ENCODE measurements at regions not wholly inside any gene's neighbourhood (a gene's known extent, or its start where the extent isn't known, plus 50 kb on each side); places are given as distances from the start of the nearest gene placed in this dataset.

DNA sequence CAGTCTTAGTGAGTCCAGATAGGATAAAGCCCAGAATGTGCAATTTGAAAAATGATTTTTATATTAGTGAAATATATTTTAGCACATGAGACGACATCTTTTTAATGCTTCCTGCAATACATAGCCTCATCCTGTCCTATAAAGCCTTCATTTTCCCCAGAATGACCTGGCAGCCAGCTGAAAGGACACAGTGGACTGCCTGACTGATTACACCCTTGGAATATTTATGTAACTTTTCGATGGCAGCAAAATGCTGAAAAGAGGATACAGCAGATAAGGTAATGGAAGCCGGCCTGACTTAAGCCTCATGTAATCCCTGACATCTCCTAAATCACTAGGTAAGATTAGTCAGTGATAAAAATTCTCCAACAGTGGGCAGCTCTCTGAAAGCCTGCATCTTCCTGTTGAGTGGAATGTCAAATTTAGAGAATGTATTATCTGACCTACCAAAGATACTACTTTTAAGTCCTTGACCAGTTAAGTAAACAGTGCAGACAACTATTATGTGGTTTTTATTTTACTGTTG is 210.7 kb upstream of the STEAP1 start:
- Histone ChIP-seq H3K4me1 (no peaks in the 10 kb centered on the region), H3K27ac (replicated peaks in 1 of 4) (no peak overlapping the region), H3K36me3 (no peaks in the 10 kb centered on the region), H3K9me3 (no peaks in the 10 kb centered on the region), H3K4me3 (no peak overlapping the region), H3K27me3 (no peaks in the 10 kb centered on the region)
- no peak for DNase-seq (ENCODE audit: extremely low spot score)
- intact Hi-C loops (cut with DNase I), result no loop called here
- WGBS, result 34% methylated on average over 3 of the region's 3 CpGs
- TF ChIP-seq POLR2A (IDR thresholded peaks at IDR 0.05; ENCODE audit: low read depth), result no peak
- TF ChIP-seq POLR2AphosphoS5 (IDR thresholded peaks at IDR 0.05), result no peak
- TF ChIP-seq EP300 (IDR thresholded peaks at IDR 0.05), result no peak
- TF ChIP-seq, protein P1, sequence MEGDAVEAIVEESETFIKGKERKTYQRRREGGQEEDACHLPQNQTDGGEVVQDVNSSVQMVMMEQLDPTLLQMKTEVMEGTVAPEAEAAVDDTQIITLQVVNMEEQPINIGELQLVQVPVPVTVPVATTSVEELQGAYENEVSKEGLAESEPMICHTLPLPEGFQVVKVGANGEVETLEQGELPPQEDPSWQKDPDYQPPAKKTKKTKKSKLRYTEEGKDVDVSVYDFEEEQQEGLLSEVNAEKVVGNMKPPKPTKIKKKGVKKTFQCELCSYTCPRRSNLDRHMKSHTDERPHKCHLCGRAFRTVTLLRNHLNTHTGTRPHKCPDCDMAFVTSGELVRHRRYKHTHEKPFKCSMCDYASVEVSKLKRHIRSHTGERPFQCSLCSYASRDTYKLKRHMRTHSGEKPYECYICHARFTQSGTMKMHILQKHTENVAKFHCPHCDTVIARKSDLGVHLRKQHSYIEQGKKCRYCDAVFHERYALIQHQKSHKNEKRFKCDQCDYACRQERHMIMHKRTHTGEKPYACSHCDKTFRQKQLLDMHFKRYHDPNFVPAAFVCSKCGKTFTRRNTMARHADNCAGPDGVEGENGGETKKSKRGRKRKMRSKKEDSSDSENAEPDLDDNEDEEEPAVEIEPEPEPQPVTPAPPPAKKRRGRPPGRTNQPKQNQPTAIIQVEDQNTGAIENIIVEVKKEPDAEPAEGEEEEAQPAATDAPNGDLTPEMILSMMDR (IDR thresholded peaks at IDR 0.05), result no peak

DNA sequence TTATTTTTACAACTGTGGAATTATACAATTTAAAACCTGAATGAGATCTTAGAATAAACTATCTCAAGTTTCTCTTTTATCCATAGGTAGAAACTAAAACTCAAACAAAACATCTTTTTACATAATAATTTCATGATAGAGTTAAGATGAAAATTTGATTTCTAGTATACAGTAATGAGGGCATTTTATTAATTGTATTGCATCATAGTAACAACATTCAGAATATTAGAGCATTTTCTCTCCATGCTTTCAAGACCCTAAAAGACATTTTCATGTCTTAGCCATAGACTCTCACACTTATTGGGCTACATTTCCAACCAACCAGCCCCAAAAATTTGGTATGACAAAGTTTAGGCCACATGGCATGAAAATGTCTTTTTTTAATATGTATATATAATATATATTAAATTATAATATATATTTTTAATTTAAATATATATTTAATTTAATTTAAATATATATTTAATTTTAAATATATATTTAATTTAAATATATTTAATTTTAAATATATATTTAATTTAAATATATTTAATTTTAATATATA is 195.7 kb upstream of the STEAP1 start:
- Histone ChIP-seq H3K9me3 (peaks cover 0 to 5% (median 0%) of the 10 kb centered on the region in 4 donors), H3K27ac (replicated peaks in 1 of 4) (no peak overlapping the region), H3K36me3 (no peaks in the 10 kb centered on the region), H3K4me1 (no peaks in the 10 kb centered on the region), H3K4me3 (no peak overlapping the region), H3K27me3 (no peaks in the 10 kb centered on the region)
- intact Hi-C loops (cut with DNase I), result no loop called here
- no peak for DNase-seq (ENCODE audit: extremely low spot score)
- no peak for TF ChIP-seq POLR2A (IDR thresholded peaks at IDR 0.05; ENCODE audit: low read depth)
- no peak for TF ChIP-seq POLR2AphosphoS5 (IDR thresholded peaks at IDR 0.05)
- TF ChIP-seq, protein P1 (IDR thresholded peaks at IDR 0.05), result no peak
- TF ChIP-seq EP300 (IDR thresholded peaks at IDR 0.05), result no peak

DNA sequence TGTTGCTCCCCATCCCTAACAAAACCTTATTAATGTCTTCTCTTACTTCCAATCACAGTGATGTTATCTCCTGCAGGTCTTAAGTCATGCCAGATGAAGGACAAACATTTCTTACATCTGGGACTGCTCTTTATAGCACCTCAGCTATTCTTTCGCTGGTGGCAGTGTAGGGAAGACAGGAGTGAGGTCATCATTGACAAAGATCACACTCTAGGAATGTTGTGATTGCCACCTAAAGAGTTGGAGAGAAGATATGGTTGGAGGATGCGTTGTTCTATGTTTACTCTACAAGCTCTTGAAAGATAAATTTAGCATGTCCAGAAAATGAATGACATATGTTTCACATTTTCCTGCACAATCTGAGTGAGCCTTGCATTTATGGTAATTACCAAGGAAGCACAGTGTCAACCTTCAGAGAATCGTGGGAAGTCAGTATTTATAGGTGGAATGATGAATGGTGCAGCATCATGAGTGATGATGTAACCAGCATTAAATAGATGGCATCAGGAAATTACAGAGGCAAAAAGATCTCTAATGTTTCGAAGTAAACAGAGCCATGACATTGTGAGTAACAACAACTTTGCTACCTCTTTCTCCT is 188.1 kb upstream of the STEAP1 start:
- Histone ChIP-seq H3K27ac (replicated peaks in 1 of 4) (no peak overlapping the region), H3K27me3 (no peaks in the 10 kb centered on the region), H3K36me3 (no peaks in the 10 kb centered on the region), H3K9me3 (no peaks in the 10 kb centered on the region), H3K4me3 (no peak overlapping the region), H3K4me1 (no peaks in the 10 kb centered on the region)
- TF ChIP-seq, protein P1 (IDR thresholded peaks at IDR 0.05), result no peak
- TF ChIP-seq POLR2A (IDR thresholded peaks at IDR 0.05; ENCODE audit: low read depth), result no peak
- no peak for TF ChIP-seq POLR2AphosphoS5 (IDR thresholded peaks at IDR 0.05)
- 72% methylated on average over 4 of the region's 4 CpGs for WGBS
- DNase-seq (ENCODE audit: extremely low spot score), result no peak
- intact Hi-C loops (cut with DNase I), result loop anchor here (2.0 kb wide), 1 partner anchor 29 kb away; no protein-coding TSS in a partner anchor

DNA sequence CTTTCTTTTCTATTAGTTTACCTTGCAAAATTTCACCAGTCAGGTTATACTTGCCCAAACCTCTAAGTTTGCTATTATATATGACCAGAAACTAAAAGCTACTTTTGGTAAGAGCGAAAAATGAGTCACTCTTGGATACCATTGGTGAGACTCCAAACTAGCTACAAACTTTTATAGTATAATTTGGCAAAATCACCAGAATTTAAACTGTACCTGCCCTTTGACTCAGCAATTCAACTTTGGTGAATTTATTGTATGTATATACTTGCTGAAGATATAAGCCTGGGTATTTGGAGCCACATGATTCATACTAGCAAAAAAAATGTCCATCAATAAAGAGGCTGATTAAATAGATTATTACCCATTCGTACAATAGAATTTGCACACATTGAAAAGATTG is 178.7 kb upstream of the STEAP1 start:
- H3K36me3 ChIP-seq, result no peaks in the 10 kb centered on the region
- H3K4me1 ChIP-seq, result no peaks in the 10 kb centered on the region
- intact Hi-C loops (cut with DNase I), result no loop called here
- TF ChIP-seq POLR2A (IDR thresholded peaks at IDR 0.05; ENCODE audit: low read depth) (no peak), EP300 (IDR thresholded peaks at IDR 0.05) (no peak), POLR2AphosphoS5 (IDR thresholded peaks at IDR 0.05) (no peak)
- TF ChIP-seq, protein P1 (IDR thresholded peaks at IDR 0.05), result no peak
- WGBS, result 95% methylated on average over 2 of the region's 2 CpGs
- no peak for DNase-seq (ENCODE audit: extremely low spot score)
- no peak overlapping the region for H3K4me3 ChIP-seq
- H3K27ac ChIP-seq (replicated peaks in 1 of 4), result no peak overlapping the region
- H3K27me3 ChIP-seq, result no peaks in the 10 kb centered on the region
- H3K9me3 ChIP-seq, result no peaks in the 10 kb centered on the region

Data from esophagus muscularis mucosa (tissue), 4 donors.